HepG2 (cell line): ENCODE measurements at regions not wholly inside any gene's neighbourhood (a gene's known extent, or its start where the extent isn't known, plus 50 kb on each side); places are given as distances from the start of the nearest gene placed in this dataset.

Experiments used
- ATAC-seq: fragments of 200-7000 bp; cut with Tn5 transposase; 3 replicates; pipeline ENCODE4 v1.9.1; 2020; ENCODE audit warnings: mild to moderate bottlenecking, moderate library complexity
- BruUV-seq: library from RNA; stranded (reverse); fragments of 400-500 nt; replicated peaks from 2 replicates; lab custom pipeline; 2021; lab: Mats Ljungman, UMichigan
- CTCF ChIA-PET: fragments of 300-600 bp; formaldehyde crosslinking; extraction: SDS; loops from one replicate; lab custom pipeline; 2021; ENCODE audit warnings: low total read pairs, inconsistent platforms, low intra/inter-chr PET ratio; lab: Yijun Ruan, JAX
- POLR2A ChIA-PET: fragments of 350-600 bp; sonication (Branson Sonifier 250); formaldehyde crosslinking; loops from one replicate; lab custom pipeline; 2020; ENCODE audit warnings: antibody characterized with exemption, inconsistent platforms; lab: Yijun Ruan, JAX
- DNase-seq: peaks from one replicate; pipeline ENCODE4 v3.0.0-alpha.2; 2015; ENCODE audit warnings: low spot score
- FAIRE-seq: peaks from 3 replicates; lab custom pipeline; 2011; peaks lifted over from hg19 to GRCh38; lab: Jason Lieb, UNC
- H2AFZ ChIP-seq: one replicate; pipeline ENCODE4 v1.6.1; 2011; ENCODE audit warnings: low read length, inconsistent platforms
- H3K27ac ChIP-seq: fragments of 300-600 bp; 3 replicates; pipeline ENCODE4 v1.8.0; 2011; ENCODE audit warnings: mixed run types, mild to moderate bottlenecking, mixed read lengths, low read length, inconsistent platforms; ENCODE audit not compliant: insufficient read depth; ENCODE audit errors: extremely low read length
- H3K27me3 ChIP-seq, 2 experiments: fragments of 200-600 bp in 1 of 2; 2 replicates in 1 of 2; 3 replicates in 1 of 2; pipeline versions ENCODE4 v1.6.0 to v1.8.0; 2011; ENCODE audit warnings: low read length in 2 of 2, mild to moderate bottlenecking in 2 of 2, moderate library complexity in 2 of 2, inconsistent platforms in 1 of 2; ENCODE audit not compliant: insufficient read depth in 2 of 2, control insufficient read depth in 1 of 2
- H3K36me3 ChIP-seq, 2 experiments: fragments of 200-600 bp in 1 of 2; replicated peaks in 1 of 2; 2 replicates in 1 of 2; 3 replicates in 1 of 2; pipeline versions ENCODE4 v1.5.1 to v1.8.0; 2011; ENCODE audit warnings: low read length in 2 of 2, inconsistent platforms in 1 of 2; ENCODE audit not compliant: insufficient read depth in 2 of 2, control insufficient read depth in 1 of 2
- H3K4me1 ChIP-seq: 2 replicates; pipeline ENCODE4 v1.5.1; 2012; ENCODE audit warnings: low read length, inconsistent platforms; ENCODE audit not compliant: insufficient read depth
- H3K4me2 ChIP-seq: 2 replicates; pipeline ENCODE4 v1.6.0; 2011; ENCODE audit warnings: low read depth, low read length, inconsistent platforms
- H3K4me3 ChIP-seq, 3 experiments: fragments of 200-600 bp in 1 of 3; sonication (generic), shearing (Covaris generic) in 1 of 3; replicated peaks in 1 of 3; 2 replicates each; pipeline ENCODE4 v1.5.1; 2011 to 2016; ENCODE audit warnings: low read length in 3 of 3, inconsistent platforms in 2 of 3, low read depth in 2 of 3, mild to moderate bottlenecking in 2 of 3, control low read depth in 1 of 3, mixed read lengths in 1 of 3; ENCODE audit not compliant: insufficient read depth in 1 of 3
- H3K79me2 ChIP-seq: one replicate; pipeline ENCODE4 v1.6.1; 2011; ENCODE audit warnings: low read length, inconsistent platforms; ENCODE audit not compliant: insufficient read depth
- H3K9ac ChIP-seq: 2 replicates; pipeline ENCODE4 v1.6.0; 2011; ENCODE audit warnings: mild to moderate bottlenecking, low read depth, low read length, inconsistent platforms; ENCODE audit not compliant: insufficient read depth
- H3K9me3 ChIP-seq: 2 replicates; pipeline ENCODE4 v1.5.1; 2012; ENCODE audit warnings: mild to moderate bottlenecking, low read length
- H4K20me1 ChIP-seq: 2 replicates; pipeline ENCODE4 v1.6.0; 2011; ENCODE audit warnings: inconsistent platforms, mild to moderate bottlenecking, low read length, moderate library complexity; ENCODE audit not compliant: insufficient read depth
- GABPB1 ChIP-seq: IDR thresholded peaks from 2 replicates; pipeline ENCODE4 v1.6.1; 2016; ENCODE audit warnings: mild to moderate bottlenecking, missing genetic modification reagents, moderate library complexity, missing compliant biosample characterization
- MEIS2 ChIP-seq: sonication (generic); formaldehyde crosslinking; IDR thresholded peaks from 2 replicates; pipeline ENCODE4 v1.9.0; 2021; ENCODE audit warnings: mild to moderate bottlenecking, missing genetic modification reagents
- MYC ChIP-seq: sonication (generic); formaldehyde crosslinking; IDR thresholded peaks from 2 replicates; pipeline ENCODE4 v1.9.0; 2021; ENCODE audit warnings: missing genetic modification reagents, borderline replicate concordance
- SP2 ChIP-seq: sonication (generic); formaldehyde crosslinking; IDR thresholded peaks from 2 replicates; pipeline ENCODE4 v1.5.1; 2020; ENCODE audit warnings: mild to moderate bottlenecking, missing genetic modification reagents
- SP4 ChIP-seq: sonication (generic); formaldehyde crosslinking; IDR thresholded peaks from 2 replicates; pipeline ENCODE4 v1.8.1; 2023; ENCODE audit warnings: mild to moderate bottlenecking, missing genetic modification reagents
- TCF7L2 ChIP-seq: IDR thresholded peaks from 2 replicates; pipeline ENCODE4 v1.6.1; 2011; ENCODE audit warnings: mild to moderate bottlenecking, low read depth, low read length, moderate library complexity
- TRIM24 ChIP-seq: sonication (generic); formaldehyde crosslinking; IDR thresholded peaks from 2 replicates; pipeline ENCODE4 v1.8.0; 2022; ENCODE audit warnings: mild to moderate bottlenecking, missing genetic modification reagents
- ZFP37 ChIP-seq: sonication (generic); formaldehyde crosslinking; IDR thresholded peaks from 2 replicates; pipeline ENCODE4 v1.4.0; 2020; ENCODE audit warnings: missing genetic modification reagents, borderline replicate concordance
- ZNF329 ChIP-seq: sonication (generic); formaldehyde crosslinking; IDR thresholded peaks from 2 replicates; pipeline ENCODE4 v1.9.0; 2021; ENCODE audit warnings: low read depth, mild to moderate bottlenecking, missing genetic modification reagents
- ZNF768 ChIP-seq: sonication (generic); formaldehyde crosslinking; IDR thresholded peaks from 2 replicates; pipeline ENCODE4 v1.4.0; 2020; ENCODE audit warnings: missing genetic modification reagents
- ZSCAN21 ChIP-seq: sonication (generic); formaldehyde crosslinking; IDR thresholded peaks from 2 replicates; pipeline ENCODE4 v1.8.0; 2022; ENCODE audit warnings: mild to moderate bottlenecking, missing genetic modification reagents, moderate library complexity, borderline replicate concordance
- WGBS: methylation state at CpG from one replicate; pipeline ENCODE4 v1.1.6; 2017; ENCODE audit warnings: low lambda C conversion rate; 5-methylcytosine and 5-hydroxymethylcytosine counted together
- in situ Hi-C: cut with HindIII; loops from 2 replicates; pipeline ENCODE4 v1.10.0; 2017; ENCODE audit warnings: low pct_unique_long_range_greater_than_20kb; ENCODE audit not compliant: extremely low pct_ligation_motif_present
- intact Hi-C: fragments of 100-400 bp; cut with micrococcal nuclease; formaldehyde crosslinking; loops from one replicate; pipeline ENCODE4 v1.10.0; 2022; ENCODE audit not compliant: unreplicated experiment
- TF ChIP-seq, protein P1 (sequence below): sonication (generic); formaldehyde crosslinking; IDR thresholded peaks from 2 replicates; pipeline ENCODE4 v1.5.0; 2020; ENCODE audit warnings: missing genetic modification reagents
- TF ChIP-seq, protein P2 (sequence below): sonication (generic); formaldehyde crosslinking; IDR thresholded peaks from 2 replicates; pipeline ENCODE4 v1.8.1; 2023; ENCODE audit warnings: missing genetic modification reagents, mild to moderate bottlenecking, borderline replicate concordance
- TF ChIP-seq, protein P3 (sequence below): sonication (generic); formaldehyde crosslinking; IDR thresholded peaks from one replicate; pipeline ENCODE4 v1.5.1; 2020; ENCODE audit warnings: mild to moderate bottlenecking, missing genetic modification reagents; ENCODE audit errors: not compliant biosample characterization

DNA sequence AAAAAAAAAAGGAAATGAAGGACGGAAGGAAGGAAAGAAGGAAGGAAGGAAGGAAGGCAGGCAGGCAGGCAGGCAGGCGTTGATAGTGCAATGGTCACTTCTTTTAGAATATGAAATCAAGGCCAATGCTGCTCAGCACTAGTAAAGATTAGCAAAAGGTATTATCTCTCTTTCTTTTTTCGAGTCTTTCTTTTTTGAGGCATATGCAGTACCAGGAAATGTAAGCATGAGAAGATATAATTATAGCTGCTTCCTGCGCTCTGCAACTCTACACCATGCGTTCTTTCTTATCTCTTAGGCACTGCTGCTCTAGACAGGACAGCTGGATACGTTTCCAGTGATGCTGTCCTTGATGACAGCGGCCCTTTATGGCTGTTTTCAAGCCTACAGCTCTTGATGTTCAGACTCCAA is 1512.5 kb upstream of the B3GALT2 start:
- TF ChIP-seq SP2 (no peak), SP4 (CRISPR knock-in tag) (no peak), ZSCAN21 (CRISPR knock-in tag) (no peak), ZFP37 (CRISPR knock-in tag) (no peak), ZNF329 (CRISPR knock-in tag) (no peak), ZNF768 (CRISPR knock-in tag) (no peak), TCF7L2 (no peak), MYC (no peak), GABPB1 (CRISPR knock-in tag) (no peak), MEIS2 (CRISPR knock-in tag) (no peak), TRIM24 (no peak)
- TF ChIP-seq, protein P1, sequence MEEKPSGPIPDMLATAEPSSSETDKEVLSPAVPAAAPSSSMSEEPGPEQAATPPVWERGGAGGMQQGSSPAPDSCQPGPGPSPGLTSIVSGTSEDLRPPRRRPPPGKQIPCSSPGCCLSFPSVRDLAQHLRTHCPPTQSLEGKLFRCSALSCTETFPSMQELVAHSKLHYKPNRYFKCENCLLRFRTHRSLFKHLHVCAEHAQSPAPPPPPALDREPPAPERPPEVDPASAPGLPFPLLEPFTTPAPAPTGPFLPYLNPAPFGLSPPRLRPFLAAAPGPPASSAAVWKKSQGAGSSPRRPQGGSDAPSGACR (CRISPR knock-in tag) = no peak
- TF ChIP-seq, protein P2, sequence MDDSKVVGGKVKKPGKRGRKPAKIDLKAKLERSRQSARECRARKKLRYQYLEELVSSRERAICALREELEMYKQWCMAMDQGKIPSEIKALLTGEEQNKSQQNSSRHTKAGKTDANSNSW (CRISPR knock-in tag) = no peak
- TF ChIP-seq, protein P3, sequence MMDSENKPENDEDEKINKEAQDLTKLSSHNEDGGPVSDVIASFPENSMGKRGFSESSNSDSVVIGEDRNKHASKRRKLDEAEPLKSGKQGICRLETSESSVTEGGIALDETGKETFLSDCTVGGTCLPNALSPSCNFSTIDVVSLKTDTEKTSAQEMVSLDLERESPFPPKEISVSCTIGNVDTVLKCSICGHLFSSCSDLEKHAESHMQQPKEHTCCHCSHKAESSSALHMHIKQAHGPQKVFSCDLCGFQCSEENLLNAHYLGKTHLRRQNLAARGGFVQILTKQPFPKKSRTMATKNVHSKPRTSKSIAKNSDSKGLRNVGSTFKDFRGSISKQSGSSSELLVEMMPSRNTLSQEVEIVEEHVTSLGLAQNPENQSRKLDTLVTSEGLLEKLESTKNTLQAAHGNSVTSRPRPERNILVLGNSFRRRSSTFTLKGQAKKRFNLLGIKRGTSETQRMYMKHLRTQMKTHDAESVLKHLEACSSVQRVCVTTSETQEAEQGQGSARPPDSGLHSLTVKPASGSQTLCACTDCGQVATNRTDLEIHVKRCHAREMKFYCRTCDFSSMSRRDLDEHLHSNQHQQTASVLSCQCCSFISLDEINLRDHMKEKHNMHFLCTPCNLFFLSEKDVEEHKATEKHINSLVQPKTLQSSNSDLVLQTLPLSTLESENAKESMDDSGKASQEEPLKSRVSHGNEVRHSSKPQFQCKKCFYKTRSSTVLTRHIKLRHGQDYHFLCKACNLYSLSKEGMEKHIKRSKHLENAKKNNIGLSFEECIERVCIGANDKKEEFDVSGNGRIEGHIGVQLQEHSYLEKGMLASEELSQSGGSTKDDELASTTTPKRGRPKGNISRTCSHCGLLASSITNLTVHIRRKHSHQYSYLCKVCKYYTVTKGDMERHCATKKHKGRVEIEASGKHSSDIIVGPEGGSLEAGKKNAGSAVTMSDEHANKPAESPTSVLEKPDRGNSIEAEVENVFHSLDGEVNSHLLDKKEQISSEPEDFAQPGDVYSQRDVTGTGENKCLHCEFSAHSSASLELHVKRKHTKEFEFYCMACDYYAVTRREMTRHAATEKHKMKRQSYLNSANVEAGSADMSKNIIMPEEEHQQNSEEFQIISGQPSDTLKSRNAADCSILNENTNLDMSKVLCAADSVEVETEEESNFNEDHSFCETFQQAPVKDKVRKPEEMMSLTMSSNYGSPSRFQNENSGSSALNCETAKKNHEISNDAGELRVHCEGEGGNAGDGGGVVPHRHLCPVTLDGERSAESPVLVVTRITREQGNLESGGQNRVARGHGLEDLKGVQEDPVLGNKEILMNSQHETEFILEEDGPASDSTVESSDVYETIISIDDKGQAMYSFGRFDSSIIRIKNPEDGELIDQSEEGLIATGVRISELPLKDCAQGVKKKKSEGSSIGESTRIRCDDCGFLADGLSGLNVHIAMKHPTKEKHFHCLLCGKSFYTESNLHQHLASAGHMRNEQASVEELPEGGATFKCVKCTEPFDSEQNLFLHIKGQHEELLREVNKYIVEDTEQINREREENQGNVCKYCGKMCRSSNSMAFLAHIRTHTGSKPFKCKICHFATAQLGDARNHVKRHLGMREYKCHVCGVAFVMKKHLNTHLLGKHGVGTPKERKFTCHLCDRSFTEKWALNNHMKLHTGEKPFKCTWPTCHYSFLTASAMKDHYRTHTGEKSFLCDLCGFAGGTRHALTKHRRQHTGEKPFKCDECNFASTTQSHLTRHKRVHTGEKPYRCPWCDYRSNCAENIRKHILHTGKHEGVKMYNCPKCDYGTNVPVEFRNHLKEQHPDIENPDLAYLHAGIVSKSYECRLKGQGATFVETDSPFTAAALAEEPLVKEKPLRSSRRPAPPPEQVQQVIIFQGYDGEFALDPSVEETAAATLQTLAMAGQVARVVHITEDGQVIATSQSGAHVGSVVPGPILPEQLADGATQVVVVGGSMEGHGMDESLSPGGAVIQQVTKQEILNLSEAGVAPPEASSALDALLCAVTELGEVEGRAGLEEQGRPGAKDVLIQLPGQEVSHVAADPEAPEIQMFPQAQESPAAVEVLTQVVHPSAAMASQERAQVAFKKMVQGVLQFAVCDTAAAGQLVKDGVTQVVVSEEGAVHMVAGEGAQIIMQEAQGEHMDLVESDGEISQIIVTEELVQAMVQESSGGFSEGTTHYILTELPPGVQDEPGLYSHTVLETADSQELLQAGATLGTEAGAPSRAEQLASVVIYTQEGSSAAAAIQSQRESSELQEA = no peak
- ChIA-PET CTCF (no interaction called here), POLR2A (no interaction called here)
- ATAC-seq = no peak
- FAIRE-seq = no peak
- Histone ChIP-seq H3K4me2 (no peak overlapping the region), H4K20me1 (no peaks in the 10 kb centered on the region), H3K36me3 (no peaks in the 10 kb centered on the region), H3K27ac (no peak overlapping the region), H3K4me1 (no peaks in the 10 kb centered on the region), H3K27me3 (no peaks in the 10 kb centered on the region), H3K9me3 (no peaks in the 10 kb centered on the region), H3K79me2 (no peaks in the 10 kb centered on the region), H3K9ac (no peak overlapping the region), H2AFZ (no peak overlapping the region), H3K4me3 (no peak overlapping the region)
- no peak for DNase-seq
- no TSS peak for BruUV-seq
- WGBS = 12% methylated on average over 7 of the region's 7 CpGs
- intact Hi-C loops = no loop called here
- in situ Hi-C loops = no loop called here
